K562 (cell line): ENCODE measurements at regions not wholly inside any gene's neighbourhood (a gene's known extent, or its start where the extent isn't known, plus 50 kb on each side); places are given as distances from the start of the nearest gene placed in this dataset.

Source experiments
- ATAC-seq: fragments of 200-7000 bp; cut with Tn5 transposase; 3 replicates; pipeline ENCODE4 v1.9.1; 2020; ENCODE audit warnings: moderate library complexity
- BruUV-seq: library from RNA; stranded (reverse); fragments of 400-500 nt; replicated peaks from 2 replicates; lab custom pipeline; 2021; lab: Mats Ljungman, UMichigan
- CTCF ChIA-PET: fragments of 300-600 bp; formaldehyde crosslinking; extraction: SDS; loops from one replicate; lab custom pipeline; 2021; ENCODE audit warnings: low intra/inter-chr PET ratio; lab: Yijun Ruan, JAX
- POLR2A ChIA-PET: fragments of 300-600, 350-650 bp; sonication (Branson Sonifier 250); formaldehyde crosslinking; extraction: SDS; loops from one replicate; lab custom pipeline; 2021; ENCODE audit warnings: antibody characterized with exemption, inconsistent platforms; lab: Yijun Ruan, JAX
- DNase-seq, 4 experiments: peaks; one replicate each; pipeline versions ENCODE4 v3.0.0 to v3.0.0-alpha.2; 2011 to 2018; ENCODE audit warnings: low spot score in 3 of 4, mixed read lengths in 3 of 4; ENCODE audit errors: extremely low read depth in 1 of 4
- FAIRE-seq: peaks from 2 replicates; lab custom pipeline; 2011; peaks lifted over from hg19 to GRCh38; lab: Jason Lieb, UNC
- H2AFZ ChIP-seq: 2 replicates; pipeline ENCODE4 v1.6.0; 2011; ENCODE audit warnings: low read depth, low read length, control low read depth, inconsistent platforms
- H3K27ac ChIP-seq: fragments of 200-600 bp; 3 replicates; pipeline ENCODE4 v1.8.0; 2011; ENCODE audit warnings: low read depth, mild to moderate bottlenecking, control low read depth, inconsistent platforms, low read length, moderate library complexity, mixed read lengths; ENCODE audit errors: extremely low read depth
- H3K27me3 ChIP-seq, 2 experiments: fragments of 300-600 bp in 1 of 2; 2 replicates in 1 of 2; 3 replicates in 1 of 2; pipeline versions ENCODE4 v1.6.0 to v1.8.0; 2011; ENCODE audit warnings: inconsistent platforms in 2 of 2, low read length in 2 of 2, mild to moderate bottlenecking in 1 of 2, mixed read lengths in 1 of 2, moderate library complexity in 1 of 2; ENCODE audit not compliant: control insufficient read depth in 2 of 2, insufficient read depth in 2 of 2
- H3K36me3 ChIP-seq: fragments of 300-600 bp; 3 replicates; pipeline ENCODE4 v1.8.0; 2011; ENCODE audit warnings: mild to moderate bottlenecking, low read length, inconsistent platforms; ENCODE audit not compliant: control insufficient read depth, insufficient read depth
- H3K4me1 ChIP-seq, 2 experiments: fragments of 200-600 bp in 1 of 2; replicated peaks in 1 of 2; 2 replicates in 1 of 2; 3 replicates in 1 of 2; pipeline versions ENCODE4 v1.5.1 to v1.8.0; 2011; ENCODE audit warnings: inconsistent platforms in 2 of 2, low read length in 2 of 2, mild to moderate bottlenecking in 1 of 2, mixed read lengths in 1 of 2, moderate library complexity in 1 of 2; ENCODE audit not compliant: control insufficient read depth in 2 of 2, insufficient read depth in 2 of 2
- H3K4me2 ChIP-seq: 2 replicates; pipeline ENCODE4 v1.6.1; 2011; ENCODE audit warnings: low read length, control low read depth, inconsistent platforms, mixed read lengths; ENCODE audit not compliant: insufficient read depth
- H3K4me3 ChIP-seq: fragments of 200-600 bp; sonication (generic), shearing (Covaris generic); 2 replicates; pipeline ENCODE4 v1.5.1; 2016; ENCODE audit warnings: control low read depth, inconsistent platforms
- H3K79me2 ChIP-seq: fragments of 200-600 bp; 3 replicates; pipeline ENCODE4 v1.8.0; 2011; ENCODE audit warnings: low read length, inconsistent platforms; ENCODE audit not compliant: control insufficient read depth, insufficient read depth
- H3K9ac ChIP-seq, 2 experiments: 2 replicates each; pipeline versions ENCODE4 v1.6.0 to v1.6.1; 2011; ENCODE audit warnings: low read depth in 2 of 2, low read length in 2 of 2, control low read depth in 1 of 2, inconsistent platforms in 1 of 2, mild to moderate bottlenecking in 1 of 2, mixed read lengths in 1 of 2; ENCODE audit not compliant: insufficient read depth in 1 of 2
- H3K9me1 ChIP-seq: one replicate; pipeline ENCODE4 v1.6.0; 2011; ENCODE audit warnings: inconsistent platforms, mild to moderate bottlenecking, low read length, moderate library complexity; ENCODE audit not compliant: control insufficient read depth, insufficient read depth
- H3K9me3 ChIP-seq: replicated peaks from 2 replicates; pipeline ENCODE4 v1.5.1; 2011; ENCODE audit warnings: low read depth, low read length, inconsistent platforms; ENCODE audit not compliant: control insufficient read depth, insufficient read depth
- H4K20me1 ChIP-seq: replicated peaks from 2 replicates; pipeline ENCODE4 v1.6.1; 2011; ENCODE audit warnings: low read length, inconsistent platforms, mixed read lengths; ENCODE audit not compliant: control insufficient read depth, insufficient read depth
- ELF1 ChIP-seq: fragments of 200-800 bp; sonication (Bioruptor generic); IDR thresholded peaks from 2 replicates; pipeline ENCODE4 v1.6.1; 2016; ENCODE audit warnings: missing genetic modification characterization, missing compliant biosample characterization
- GABPB1 ChIP-seq: sonication (generic); formaldehyde crosslinking; IDR thresholded peaks from 2 replicates; pipeline ENCODE4 v1.8.0; 2022; ENCODE audit warnings: mild to moderate bottlenecking, missing genetic modification reagents
- NFRKB ChIP-seq: fragments of 450-650 bp; IDR thresholded peaks from 2 replicates; pipeline ENCODE4 v1.6.1; 2016; ENCODE audit warnings: low read depth
- RBM15 ChIP-seq: fragments of 200-400 bp; formaldehyde crosslinking; IDR thresholded peaks from 2 replicates; pipeline ENCODE4 v1.6.1; 2018; ENCODE audit warnings: mild to moderate bottlenecking, low read length, moderate library complexity; ENCODE audit not compliant: insufficient read depth
- THRB ChIP-seq: fragments of 450-650 bp; formaldehyde crosslinking; conservative IDR thresholded peaks from 2 replicates; pipeline ENCODE4 v1.4.0; 2022; ENCODE audit warnings: mild to moderate bottlenecking, missing genetic modification characterization
- TRIM28 ChIP-seq: fragments of 450-650 bp; IDR thresholded peaks from 2 replicates; pipeline ENCODE4 v1.6.1; 2017
- ZNF57 ChIP-seq: fragments of 450-650 bp; formaldehyde crosslinking; IDR thresholded peaks from 2 replicates; pipeline ENCODE4 v1.4.0; 2020; ENCODE audit warnings: mild to moderate bottlenecking, moderate library complexity
- ZNF586 ChIP-seq: fragments of 450-650 bp; formaldehyde crosslinking; conservative IDR thresholded peaks from 2 replicates; pipeline ENCODE4 v1.4.0; 2020; ENCODE audit warnings: mild to moderate bottlenecking, moderate library complexity
- ZNF77 ChIP-seq: fragments of 250-450 bp; sonication (Bioruptor Pico); IDR thresholded peaks from 2 replicates; pipeline ENCODE4 v1.5.0; 2020
- ZSCAN29 ChIP-seq: fragments of 450-650 bp; IDR thresholded peaks from 2 replicates; pipeline ENCODE4 v1.6.1; 2017
- WGBS: fragments of 100-300 bp; shearing (Covaris generic); methylation state at CpG from one replicate; pipeline ENCODE4 v1.1.6; 2016; ENCODE audit warnings: low coverage, mixed read lengths; ENCODE audit not compliant: insufficient coverage; ENCODE audit errors: missing lambda C conversion rate; 5-methylcytosine and 5-hydroxymethylcytosine counted together
- in situ Hi-C: fragments of 300-500 bp; cut with MboI; formaldehyde crosslinking; loops from 4 replicates; pipeline ENCODE4 v1.15.0; 2018; ENCODE audit warnings: inconsistent platforms, mixed read lengths
- intact Hi-C: fragments of 100-400 bp; cut with micrococcal nuclease; formaldehyde crosslinking; loops from 2 replicates; pipeline ENCODE4 v1.14.2; 2022
- TF ChIP-seq, protein P1 (sequence below): fragments of 450-650 bp; IDR thresholded peaks from 2 replicates; pipeline ENCODE4 v1.6.1; 2017; ENCODE audit warnings: antibody characterized with exemption
- TF ChIP-seq, protein P2 (sequence below): fragments of 250-450 bp; sonication (Bioruptor Pico); IDR thresholded peaks from 2 replicates; pipeline ENCODE4 v1.5.0; 2021

DNA sequence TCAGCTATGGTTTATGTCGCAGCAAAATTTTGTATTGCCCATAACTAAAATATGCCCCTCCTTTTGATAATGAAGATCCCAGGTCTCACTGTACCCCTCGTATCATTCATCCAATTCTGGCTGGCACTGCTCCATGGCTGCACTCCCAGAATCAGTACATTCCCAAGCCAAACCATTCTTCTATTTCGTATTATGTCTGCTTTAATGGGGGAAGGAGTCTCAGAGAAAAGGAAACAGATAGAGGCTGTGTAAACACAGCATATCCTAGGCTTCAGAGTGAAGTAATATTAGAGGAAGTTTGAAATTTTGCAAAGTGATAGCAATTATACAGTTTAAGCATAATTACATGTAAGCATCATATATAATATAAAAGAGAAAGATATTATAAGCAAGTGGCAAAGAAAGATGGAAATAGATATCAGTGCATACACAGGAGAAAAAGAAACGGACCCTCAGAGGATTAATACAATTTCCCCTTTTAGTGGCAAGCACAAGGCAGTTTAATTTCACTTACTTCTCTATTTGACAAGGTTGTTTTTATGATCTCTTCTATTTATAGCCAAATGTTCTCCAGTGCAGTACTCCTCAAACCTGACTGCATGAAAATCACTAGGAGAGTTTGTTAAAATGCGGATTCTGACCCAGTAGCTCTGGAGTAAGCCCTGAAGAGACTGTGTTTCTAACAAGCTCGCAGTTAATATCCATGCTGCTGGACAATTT lies 56.5 kb upstream of the TENT5A start:
- Histone ChIP-seq H3K4me2 (no peak overlapping the region), H3K4me3 (no peak overlapping the region), H3K36me3 (no peaks in the 10 kb centered on the region), H4K20me1 (no peaks in the 10 kb centered on the region), H3K27me3 (no peaks in the 10 kb centered on the region), H2AFZ (no peak overlapping the region), H3K4me1 (no peaks in the 10 kb centered on the region), H3K9me1 (no peaks in the 10 kb centered on the region), H3K79me2 (no peaks in the 10 kb centered on the region), H3K9me3 (no peaks in the 10 kb centered on the region), H3K9ac (no peak overlapping the region), H3K27ac (no peak overlapping the region)
- POLR2A ChIA-PET: no interaction called here
- intact Hi-C loops (no loop called here), in situ Hi-C loops (no loop called here)
- TF ChIP-seq ELF1 (tag): no peak
- no peak for TF ChIP-seq ZSCAN29
- no peak for TF ChIP-seq RBM15
- TF ChIP-seq ZNF57 (CRISPR knock-in tag): no peak
- no peak for TF ChIP-seq GABPB1
- no peak for DNase-seq
- WGBS: 0% methylated on average over 6 of the region's 6 CpGs
- CTCF ChIA-PET: no interaction called here
- ATAC-seq: no peak
- FAIRE-seq: no peak
- BruUV-seq: no TSS peak

DNA sequence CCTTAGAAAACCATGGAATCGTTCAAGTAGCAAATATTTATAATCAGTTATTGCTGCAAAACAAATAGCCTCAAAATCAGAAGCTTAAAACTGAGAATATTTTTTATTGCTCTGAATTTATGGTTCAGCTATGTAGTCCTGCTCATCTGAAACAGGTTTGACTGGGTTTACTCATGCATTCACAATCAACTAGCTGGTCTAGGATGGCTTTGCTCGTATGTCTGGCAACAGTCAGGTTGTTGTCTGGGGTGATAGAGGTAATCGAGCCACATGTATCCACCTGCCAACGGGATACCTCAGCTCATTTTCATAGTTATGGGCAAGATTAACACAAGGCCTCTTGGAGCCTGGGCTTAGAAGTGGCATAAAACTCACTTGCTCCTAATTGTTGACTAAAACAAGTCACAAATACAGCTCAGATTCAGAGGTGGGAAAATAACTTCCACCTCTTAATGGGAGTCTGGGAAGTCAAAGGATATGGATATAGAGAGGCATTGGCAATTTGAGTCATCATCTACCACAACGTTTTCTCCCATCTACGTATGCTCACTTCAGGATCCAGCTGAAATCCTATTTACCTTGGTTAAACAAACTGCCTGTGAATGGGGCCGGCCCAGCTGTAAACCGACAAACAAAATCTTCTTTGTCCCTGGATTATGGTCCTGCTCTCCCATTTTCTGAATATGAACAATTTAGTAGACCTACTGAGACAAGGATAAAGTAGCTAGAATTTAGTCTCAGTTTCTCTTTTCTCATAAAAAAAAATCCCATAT lies 54.5 kb upstream of the TENT5A start:
- no peak for FAIRE-seq
- under 1% methylated on average over 8 of the region's 8 CpGs for WGBS
- TF ChIP-seq, protein P1, sequence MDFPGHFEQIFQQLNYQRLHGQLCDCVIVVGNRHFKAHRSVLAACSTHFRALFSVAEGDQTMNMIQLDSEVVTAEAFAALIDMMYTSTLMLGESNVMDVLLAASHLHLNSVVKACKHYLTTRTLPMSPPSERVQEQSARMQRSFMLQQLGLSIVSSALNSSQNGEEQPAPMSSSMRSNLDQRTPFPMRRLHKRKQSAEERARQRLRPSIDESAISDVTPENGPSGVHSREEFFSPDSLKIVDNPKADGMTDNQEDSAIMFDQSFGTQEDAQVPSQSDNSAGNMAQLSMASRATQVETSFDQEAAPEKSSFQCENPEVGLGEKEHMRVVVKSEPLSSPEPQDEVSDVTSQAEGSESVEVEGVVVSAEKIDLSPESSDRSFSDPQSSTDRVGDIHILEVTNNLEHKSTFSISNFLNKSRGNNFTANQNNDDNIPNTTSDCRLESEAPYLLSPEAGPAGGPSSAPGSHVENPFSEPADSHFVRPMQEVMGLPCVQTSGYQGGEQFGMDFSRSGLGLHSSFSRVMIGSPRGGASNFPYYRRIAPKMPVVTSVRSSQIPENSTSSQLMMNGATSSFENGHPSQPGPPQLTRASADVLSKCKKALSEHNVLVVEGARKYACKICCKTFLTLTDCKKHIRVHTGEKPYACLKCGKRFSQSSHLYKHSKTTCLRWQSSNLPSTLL: no peak
- TF ChIP-seq ZNF77 (CRISPR knock-in tag): no peak
- no peak for TF ChIP-seq NFRKB
- TF ChIP-seq, protein P2, sequence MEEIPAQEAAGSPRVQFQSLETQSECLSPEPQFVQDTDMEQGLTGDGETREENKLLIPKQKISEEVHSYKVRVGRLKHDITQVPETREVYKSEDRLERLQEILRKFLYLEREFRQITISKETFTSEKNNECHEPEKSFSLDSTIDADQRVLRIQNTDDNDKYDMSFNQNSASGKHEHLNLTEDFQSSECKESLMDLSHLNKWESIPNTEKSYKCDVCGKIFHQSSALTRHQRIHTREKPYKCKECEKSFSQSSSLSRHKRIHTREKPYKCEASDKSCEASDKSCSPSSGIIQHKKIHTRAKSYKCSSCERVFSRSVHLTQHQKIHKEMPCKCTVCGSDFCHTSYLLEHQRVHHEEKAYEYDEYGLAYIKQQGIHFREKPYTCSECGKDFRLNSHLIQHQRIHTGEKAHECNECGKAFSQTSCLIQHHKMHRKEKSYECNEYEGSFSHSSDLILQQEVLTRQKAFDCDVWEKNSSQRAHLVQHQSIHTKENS (CRISPR knock-in tag): no peak
- no peak for TF ChIP-seq TRIM28
- TF ChIP-seq THRB: no peak
- no peak for TF ChIP-seq ZNF586 (CRISPR knock-in tag)

More for the DNA sequence above, 54.5 kb upstream of the TENT5A start:
- no peaks in the 10 kb centered on the region for H3K9me1 ChIP-seq
- H3K27ac ChIP-seq: no peak overlapping the region
- in situ Hi-C loops (no loop called here), intact Hi-C loops (no loop called here)
- H2AFZ ChIP-seq: no peak overlapping the region
- H3K4me2 ChIP-seq: no peak overlapping the region
- no peaks in the 10 kb centered on the region for H3K36me3 ChIP-seq
- DNase-seq (no peak), ATAC-seq (no peak)
- CTCF ChIA-PET: no interaction called here
- no peaks in the 10 kb centered on the region for H3K9me3 ChIP-seq
- no peak overlapping the region for H3K4me3 ChIP-seq
- H3K79me2 ChIP-seq: no peaks in the 10 kb centered on the region
- no peaks in the 10 kb centered on the region for H4K20me1 ChIP-seq
- POLR2A ChIA-PET: no interaction called here
- no peak overlapping the region for H3K9ac ChIP-seq
- no TSS peak for BruUV-seq
- no peaks in the 10 kb centered on the region for H3K27me3 ChIP-seq
- H3K4me1 ChIP-seq: no peaks in the 10 kb centered on the region
